NCI-H2107 treated with DMSO at 0.1 percent for 48 hours (cell line): ENCODE measurements at regions not wholly inside any gene's neighbourhood (a gene's known extent, or its start where the extent isn't known, plus 50 kb on each side); places are given as distances from the start of the nearest gene placed in this dataset.
A peak's percentile ranks its signal among the peaks of the same experiment; 100 is the strongest.

ENCODE experiments used
- DNase-seq: peaks from one replicate; lab custom pipeline; 2025; ENCODE audit not compliant: unreplicated experiment; lab: John Stamatoyannopoulos, UW

DNA sequence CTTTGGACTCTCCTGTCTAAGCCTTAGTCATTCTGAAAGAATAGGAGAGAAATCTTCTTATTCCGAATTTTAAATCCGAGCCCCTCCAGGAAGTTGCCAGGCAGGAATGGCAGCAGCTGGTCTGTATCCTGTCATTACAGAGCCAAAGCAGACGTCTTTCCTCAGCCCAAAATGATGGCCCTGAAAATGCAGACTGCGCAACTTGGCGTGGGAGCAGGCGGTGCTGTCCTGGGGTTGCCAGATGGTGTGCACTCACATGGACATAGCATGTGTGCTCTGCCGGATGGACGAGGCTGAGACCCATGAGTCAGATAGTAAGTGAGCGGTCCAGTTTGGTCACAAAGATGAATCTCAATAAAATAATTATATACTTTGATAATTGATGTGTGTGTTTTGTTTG, 410.4 kb downstream of the KCTD16 start:
- DNase-seq: no peak

DNA sequence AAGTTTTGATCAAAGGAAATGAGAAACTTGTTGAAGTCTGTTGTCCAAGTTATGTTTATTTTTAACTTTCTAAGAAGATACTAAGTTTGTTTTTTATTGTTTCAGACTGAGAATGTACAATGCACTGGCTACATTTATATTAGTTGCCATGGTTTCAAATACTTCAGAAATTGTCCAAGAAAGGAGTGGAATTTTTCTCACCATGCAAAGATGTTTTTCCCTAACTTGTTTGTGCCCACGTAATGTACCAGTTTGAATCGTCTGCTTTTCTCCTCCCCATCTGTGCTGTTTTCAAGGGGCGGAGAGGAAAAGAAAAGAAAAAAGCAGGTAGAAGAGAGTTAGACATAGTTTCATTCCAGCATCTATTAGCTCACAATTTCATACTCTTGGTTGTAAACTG, 407.0 kb downstream of the KCTD16 start:
- no peak for DNase-seq

DNA sequence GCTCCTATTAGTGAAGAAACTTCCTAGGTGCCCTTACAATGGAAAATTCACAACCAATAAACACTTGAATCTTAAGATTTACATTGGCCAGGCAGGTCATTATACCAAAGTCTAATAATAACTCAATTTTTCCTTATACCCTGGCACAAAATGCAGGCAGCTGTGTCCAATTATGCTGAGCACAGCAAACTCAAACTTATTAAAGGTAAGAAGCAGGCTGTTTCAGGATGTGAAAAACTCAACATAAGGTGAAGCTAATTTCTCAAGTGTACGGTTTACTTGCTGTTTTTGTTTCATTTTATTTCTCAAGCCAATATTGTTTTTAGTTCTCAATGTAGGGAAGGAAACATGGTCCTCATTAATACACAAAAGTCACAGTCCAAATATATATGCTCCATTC, 405.1 kb downstream of the KCTD16 start:
- no peak for DNase-seq

DNA sequence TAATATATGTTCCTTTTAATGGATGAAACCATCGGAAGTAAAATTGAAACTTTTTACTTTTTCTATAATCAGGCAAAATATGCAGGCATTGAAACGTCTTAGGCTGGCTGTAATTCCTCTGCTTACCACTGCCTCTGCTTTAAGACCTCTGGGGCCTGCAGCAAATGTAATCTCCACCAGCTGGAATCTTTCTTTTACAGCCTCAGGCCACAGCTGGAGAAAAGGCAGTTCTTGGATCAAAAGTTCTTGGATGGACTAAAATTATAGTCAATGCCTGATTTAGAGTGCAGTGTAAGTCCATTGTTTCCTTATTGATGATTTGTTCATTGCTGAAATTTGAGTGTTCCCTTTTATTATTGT, 396.7 kb downstream of the KCTD16 start:
- no peak for DNase-seq

DNA sequence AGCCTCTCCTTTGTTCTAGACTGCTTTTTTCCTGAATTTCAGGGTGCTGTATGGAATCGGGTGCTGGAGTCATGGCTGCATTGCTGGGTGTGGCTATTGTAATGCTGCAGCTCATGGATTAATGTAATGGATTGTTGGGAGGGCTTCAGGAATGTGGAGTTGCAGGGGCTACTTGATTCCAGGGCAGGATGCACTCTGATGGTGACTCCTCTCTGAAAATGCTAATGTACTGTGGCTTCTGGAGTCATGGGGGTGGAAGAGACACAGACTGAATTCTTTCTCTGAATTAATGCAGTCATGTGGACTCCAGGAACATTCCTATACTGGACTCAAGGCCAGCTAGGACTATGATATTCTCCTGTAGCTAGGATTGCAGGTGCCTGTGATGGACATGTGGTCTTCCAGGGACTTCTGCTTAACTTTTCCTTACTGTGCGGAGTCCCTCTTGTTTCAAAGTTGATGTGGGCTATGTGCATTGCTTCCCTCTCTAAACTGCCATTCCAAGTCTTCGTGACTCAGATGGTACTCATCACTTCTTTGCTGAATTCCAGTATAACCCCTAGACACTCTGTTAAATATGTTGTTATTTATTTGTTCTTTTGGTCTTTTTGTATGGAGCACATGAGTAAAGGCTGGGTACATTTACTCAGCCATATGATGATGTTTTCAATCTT, 396.2 kb downstream of the KCTD16 start:
- DNase-seq: no peak

DNA sequence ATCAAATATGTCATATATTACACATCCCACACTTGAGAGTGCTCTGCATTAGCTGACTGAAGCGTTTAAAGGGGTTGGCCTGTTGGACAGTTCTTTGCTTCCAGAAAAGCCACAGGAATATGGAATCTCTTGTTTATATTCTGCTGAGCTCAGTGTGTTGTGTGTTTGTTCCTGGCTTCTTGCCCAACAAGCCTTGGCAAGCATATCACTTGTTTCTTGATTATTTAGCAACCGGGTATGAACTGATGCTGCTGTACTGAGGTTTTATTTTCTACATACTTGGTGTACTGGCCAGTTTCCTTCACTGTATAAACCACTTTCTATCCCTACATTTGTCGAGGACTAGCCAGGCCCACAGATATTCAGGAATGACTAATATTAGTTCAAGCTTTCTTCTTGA, 378.9 kb downstream of the KCTD16 start:
- peak; percentile 35 for DNase-seq

DNA sequence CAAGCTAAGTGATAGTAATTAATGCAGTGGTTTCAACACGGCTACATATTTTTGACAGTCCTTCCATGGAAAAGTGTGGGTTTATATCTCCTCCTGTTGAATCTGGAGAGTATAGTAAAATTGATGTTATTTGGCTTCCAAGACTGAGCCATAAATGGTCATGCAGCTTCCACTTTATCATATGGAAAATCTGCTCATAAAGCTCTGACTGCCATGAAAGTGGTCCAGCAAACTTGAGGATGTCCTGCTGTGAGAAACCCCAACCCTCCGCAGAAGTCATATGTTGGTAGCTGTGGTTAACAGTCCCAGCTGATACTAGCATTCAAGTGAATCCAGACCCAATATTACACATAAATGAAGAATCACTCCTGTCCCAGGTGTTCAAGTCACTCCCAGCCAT, 378.3 kb downstream of the KCTD16 start:
- no peak for DNase-seq

DNA sequence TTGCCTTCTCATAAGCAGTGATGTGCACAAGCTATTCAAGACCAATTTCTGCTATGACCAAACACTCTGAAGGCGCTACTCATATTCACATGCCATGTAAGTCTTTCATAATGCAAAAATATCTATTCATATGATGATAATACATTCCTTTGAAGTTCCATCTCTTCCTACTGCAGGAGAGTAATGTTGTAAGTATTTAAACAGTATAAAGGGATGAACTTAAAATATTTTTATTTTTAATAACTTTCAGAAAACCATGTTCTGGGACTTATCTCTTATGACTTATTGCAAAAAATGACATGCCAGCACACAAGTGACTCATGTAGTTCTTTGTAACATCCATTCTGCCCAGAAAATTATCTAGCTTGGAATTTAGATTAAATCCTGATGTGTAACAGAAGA, 376.4 kb downstream of the KCTD16 start:
- DNase-seq: no peak

DNA sequence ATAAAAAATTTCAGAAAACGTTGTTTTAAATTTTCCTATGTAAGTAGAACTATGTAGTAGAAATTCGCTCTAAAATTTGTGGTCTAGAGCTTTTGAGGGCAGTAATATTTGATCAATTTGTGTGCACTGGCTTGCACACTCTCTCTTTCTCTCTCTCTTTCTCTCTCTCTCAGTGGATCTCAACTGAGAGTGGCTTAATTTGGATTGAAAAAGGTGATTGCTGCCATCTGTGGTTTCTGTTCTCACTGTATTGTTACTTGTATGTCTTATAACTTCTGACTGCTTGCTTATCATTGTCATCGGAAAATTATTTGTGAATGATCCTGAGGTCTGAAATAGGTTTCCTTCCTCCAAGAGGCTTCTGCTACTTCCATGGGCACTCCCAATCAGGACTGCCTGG, 368.2 kb downstream of the KCTD16 start:
- no peak for DNase-seq
